ENCODE measurements at regions not wholly inside any gene's neighbourhood (a gene's known extent, or its start where the extent isn't known, plus 50 kb on each side); places are given as distances from the start of the nearest gene placed in this dataset.

DNA sequence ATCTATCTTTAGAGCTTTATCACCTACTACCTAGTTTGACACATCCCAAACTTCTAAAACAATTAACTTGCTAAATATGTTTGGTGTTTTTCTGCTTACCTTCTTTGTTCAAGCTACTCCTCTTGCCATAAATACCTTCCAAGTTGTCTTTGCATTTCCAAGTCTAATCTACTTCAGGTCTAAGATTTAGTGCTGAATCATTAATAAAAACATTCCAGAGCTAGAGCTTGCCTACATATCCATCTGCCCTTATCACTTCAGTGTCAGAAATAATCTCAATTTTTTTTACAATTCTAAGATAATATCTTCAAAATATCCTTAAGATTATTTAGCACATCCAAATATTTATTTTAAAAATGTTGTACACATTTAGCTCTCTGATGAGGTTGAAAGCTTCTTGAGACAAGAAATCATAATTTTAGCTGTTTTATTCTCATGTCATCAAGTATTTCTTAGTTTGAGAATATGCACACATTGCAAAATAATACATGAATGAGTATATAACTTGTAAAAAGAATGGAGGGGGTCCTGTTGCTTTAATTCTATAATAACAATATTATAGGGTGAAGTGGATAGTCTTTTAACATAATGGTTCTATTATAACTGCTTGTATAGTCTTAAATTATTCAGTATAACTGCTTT lies 466.3 kb downstream of the SEMA3D start:
- no peak for TF ChIP-seq FOSL1 (IDR thresholded peaks at IDR 0.05; ENCODE audit: low read depth)
- no peak for TF ChIP-seq YY1 (IDR thresholded peaks at IDR 0.05; ENCODE audit: extremely low read depth, insufficient replicate concordance, low read depth, low read length)
- TF ChIP-seq SRF (IDR thresholded peaks at IDR 0.05; ENCODE audit: low read depth): no peak
- TF ChIP-seq RAD21 (IDR thresholded peaks at IDR 0.05; ENCODE audit: low read depth): no peak
- TF ChIP-seq, protein P1, sequence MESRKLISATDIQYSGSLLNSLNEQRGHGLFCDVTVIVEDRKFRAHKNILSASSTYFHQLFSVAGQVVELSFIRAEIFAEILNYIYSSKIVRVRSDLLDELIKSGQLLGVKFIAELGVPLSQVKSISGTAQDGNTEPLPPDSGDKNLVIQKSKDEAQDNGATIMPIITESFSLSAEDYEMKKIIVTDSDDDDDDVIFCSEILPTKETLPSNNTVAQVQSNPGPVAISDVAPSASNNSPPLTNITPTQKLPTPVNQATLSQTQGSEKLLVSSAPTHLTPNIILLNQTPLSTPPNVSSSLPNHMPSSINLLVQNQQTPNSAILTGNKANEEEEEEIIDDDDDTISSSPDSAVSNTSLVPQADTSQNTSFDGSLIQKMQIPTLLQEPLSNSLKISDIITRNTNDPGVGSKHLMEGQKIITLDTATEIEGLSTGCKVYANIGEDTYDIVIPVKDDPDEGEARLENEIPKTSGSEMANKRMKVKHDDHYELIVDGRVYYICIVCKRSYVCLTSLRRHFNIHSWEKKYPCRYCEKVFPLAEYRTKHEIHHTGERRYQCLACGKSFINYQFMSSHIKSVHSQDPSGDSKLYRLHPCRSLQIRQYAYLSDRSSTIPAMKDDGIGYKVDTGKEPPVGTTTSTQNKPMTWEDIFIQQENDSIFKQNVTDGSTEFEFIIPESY (IDR thresholded peaks at IDR 0.05; ENCODE audit: extremely low read depth, insufficient replicate concordance, low read length): no peak
- TF ChIP-seq, protein P2, sequence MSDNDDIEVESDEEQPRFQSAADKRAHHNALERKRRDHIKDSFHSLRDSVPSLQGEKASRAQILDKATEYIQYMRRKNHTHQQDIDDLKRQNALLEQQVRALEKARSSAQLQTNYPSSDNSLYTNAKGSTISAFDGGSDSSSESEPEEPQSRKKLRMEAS (IDR thresholded peaks at IDR 0.05): no peak
- no peak for TF ChIP-seq CBX3 (IDR thresholded peaks at IDR 0.05; ENCODE audit: low read depth)
- TF ChIP-seq CEBPB (IDR thresholded peaks at IDR 0.05; ENCODE audit: low read depth): no peak
- no peak for TF ChIP-seq POLR2A (IDR thresholded peaks at IDR 0.05; ENCODE audit: borderline replicate concordance, extremely low read depth, insufficient read depth, insufficient read length)
- TF ChIP-seq, protein P3, sequence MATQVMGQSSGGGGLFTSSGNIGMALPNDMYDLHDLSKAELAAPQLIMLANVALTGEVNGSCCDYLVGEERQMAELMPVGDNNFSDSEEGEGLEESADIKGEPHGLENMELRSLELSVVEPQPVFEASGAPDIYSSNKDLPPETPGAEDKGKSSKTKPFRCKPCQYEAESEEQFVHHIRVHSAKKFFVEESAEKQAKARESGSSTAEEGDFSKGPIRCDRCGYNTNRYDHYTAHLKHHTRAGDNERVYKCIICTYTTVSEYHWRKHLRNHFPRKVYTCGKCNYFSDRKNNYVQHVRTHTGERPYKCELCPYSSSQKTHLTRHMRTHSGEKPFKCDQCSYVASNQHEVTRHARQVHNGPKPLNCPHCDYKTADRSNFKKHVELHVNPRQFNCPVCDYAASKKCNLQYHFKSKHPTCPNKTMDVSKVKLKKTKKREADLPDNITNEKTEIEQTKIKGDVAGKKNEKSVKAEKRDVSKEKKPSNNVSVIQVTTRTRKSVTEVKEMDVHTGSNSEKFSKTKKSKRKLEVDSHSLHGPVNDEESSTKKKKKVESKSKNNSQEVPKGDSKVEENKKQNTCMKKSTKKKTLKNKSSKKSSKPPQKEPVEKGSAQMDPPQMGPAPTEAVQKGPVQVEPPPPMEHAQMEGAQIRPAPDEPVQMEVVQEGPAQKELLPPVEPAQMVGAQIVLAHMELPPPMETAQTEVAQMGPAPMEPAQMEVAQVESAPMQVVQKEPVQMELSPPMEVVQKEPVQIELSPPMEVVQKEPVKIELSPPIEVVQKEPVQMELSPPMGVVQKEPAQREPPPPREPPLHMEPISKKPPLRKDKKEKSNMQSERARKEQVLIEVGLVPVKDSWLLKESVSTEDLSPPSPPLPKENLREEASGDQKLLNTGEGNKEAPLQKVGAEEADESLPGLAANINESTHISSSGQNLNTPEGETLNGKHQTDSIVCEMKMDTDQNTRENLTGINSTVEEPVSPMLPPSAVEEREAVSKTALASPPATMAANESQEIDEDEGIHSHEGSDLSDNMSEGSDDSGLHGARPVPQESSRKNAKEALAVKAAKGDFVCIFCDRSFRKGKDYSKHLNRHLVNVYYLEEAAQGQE (IDR thresholded peaks at IDR 0.05; ENCODE audit: low read depth): no peak
- TF ChIP-seq EGR1 (IDR thresholded peaks at IDR 0.05; ENCODE audit: low read depth): no peak
- ChIA-PET POLR2A (no interaction called here), RAD21 (ENCODE audit: low non-redundant PET in 1 of 2, low total read pairs in 2 of 2, uncharacterized antibody in 2 of 2, unreplicated experiment in 2 of 2) (no interaction called here), CTCF (no interaction called here)
- Histone ChIP-seq H3K36me3 (ENCODE audit: control insufficient read depth in 1 of 2, insufficient read depth in 2 of 2, low read length in 2 of 2) (no peaks in the 10 kb centered on the region), H3K27me3 (ENCODE audit: insufficient read depth, low read length) (no peaks in the 10 kb centered on the region), H3K27ac (ENCODE audit: low read depth, low read length) (no peak overlapping the region), H3K9ac (ENCODE audit: low read length) (no peak overlapping the region), H3K4me3 (replicated peaks in 1 of 2; ENCODE audit: low read depth in 1 of 2, low read length in 2 of 2) (no peak overlapping the region), H3K4me2 (ENCODE audit: low read length) (no peak overlapping the region), H3K9me3 (ENCODE audit: control insufficient read depth in 1 of 2, insufficient read depth in 1 of 2, low read depth in 1 of 2, low read length in 2 of 2) (no peaks in the 10 kb centered on the region), H3K9me2 (ENCODE audit: insufficient read depth) (no peaks in the 10 kb centered on the region), H4K20me1 (ENCODE audit: insufficient read depth) (no peaks in the 10 kb centered on the region), H3K79me2 (ENCODE audit: insufficient read depth, low read length) (no peaks in the 10 kb centered on the region), H3K4me1 (ENCODE audit: control insufficient read depth in 1 of 2, insufficient read depth in 2 of 2, low read length in 2 of 2) (no peaks in the 10 kb centered on the region), H2AFZ (ENCODE audit: low read depth, low read length, poor library complexity, severe bottlenecking) (peak overlapping the region; percentile 36)
- BruUV-seq (replicated peaks): no TSS peak
- DNase-seq (ENCODE audit: low read depth, low spot score) (no peak), ATAC-seq (no peak)
- intact Hi-C loops (cut with micrococcal nuclease): no loop called here

Data from HCT116 (cell line).